IPS-NIHi7 (cell line): ENCODE measurements at regions not wholly inside any gene's neighbourhood (a gene's known extent, or its start where the extent isn't known, plus 50 kb on each side); places are given as distances from the start of the nearest gene placed in this dataset.
A peak's percentile ranks its signal among the peaks of the same experiment; 100 is the strongest.
"Not testable (repeated sequence)": the region's sequence is repeated elsewhere in the genome, so short reads cannot be mapped to it uniquely, and the experiment has no call there.

Experiments used
- DNase-seq: peaks from one replicate; pipeline ENCODE4 v3.0.0; 2012; ENCODE audit warnings: mixed read lengths; ENCODE audit errors: extremely low spot score

DNA sequence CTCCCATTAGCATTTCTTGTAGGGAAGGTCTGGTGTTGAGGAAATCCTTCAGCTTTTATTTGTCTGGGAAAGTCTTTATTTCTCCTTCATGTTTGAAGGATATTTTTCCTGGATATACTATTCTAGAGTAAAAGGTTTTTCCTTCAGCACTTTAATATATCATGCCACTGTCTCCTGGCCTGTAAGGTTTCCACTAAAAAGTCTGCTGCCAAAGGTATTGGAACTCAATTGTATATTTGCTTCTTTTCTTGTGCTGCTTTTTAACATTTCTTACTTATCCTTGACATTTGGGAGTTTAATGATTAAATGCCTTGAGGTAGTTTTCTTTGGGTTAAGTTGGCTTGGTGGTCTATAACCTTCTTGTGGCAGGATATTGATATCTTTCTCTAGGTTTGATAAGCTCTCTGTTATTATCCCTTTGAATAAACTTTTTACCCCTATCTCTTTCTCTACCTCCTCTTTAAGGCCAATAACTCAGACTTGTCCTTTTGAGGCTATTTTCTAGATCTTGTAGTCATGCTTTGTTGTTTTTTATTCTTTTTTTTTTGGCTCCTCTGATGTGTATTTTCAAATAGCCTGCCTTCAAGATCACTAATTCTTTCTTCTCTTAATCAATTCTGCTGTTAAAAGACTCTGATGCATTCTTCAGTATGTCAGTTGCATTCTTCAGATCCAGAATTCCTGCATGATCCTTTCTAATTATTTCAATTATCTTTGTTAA lies 225.0 kb upstream of the ZNF217 start:
- no peak for DNase-seq

DNA sequence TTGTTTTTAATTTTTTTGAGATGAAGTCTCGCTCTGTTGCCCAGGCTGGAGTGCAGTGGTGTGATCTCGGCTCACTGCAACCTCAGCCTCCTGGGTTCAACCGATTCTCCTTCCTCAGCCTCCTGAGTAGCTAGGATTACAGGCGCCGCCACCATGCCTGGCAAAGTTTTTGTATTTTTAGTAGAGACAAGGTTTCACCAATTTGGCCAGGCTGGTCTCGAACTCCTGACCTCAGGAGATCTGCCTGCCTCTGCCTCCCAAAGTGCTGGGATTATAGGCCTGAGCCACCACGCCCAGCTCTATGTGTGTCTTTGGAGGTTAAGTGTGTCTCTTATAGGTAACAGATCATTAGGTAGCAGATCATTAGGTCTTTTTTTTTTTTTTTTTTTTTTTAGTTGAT lies 223.9 kb upstream of the ZNF217 start:
- DNase-seq: not testable (repeated sequence)

DNA sequence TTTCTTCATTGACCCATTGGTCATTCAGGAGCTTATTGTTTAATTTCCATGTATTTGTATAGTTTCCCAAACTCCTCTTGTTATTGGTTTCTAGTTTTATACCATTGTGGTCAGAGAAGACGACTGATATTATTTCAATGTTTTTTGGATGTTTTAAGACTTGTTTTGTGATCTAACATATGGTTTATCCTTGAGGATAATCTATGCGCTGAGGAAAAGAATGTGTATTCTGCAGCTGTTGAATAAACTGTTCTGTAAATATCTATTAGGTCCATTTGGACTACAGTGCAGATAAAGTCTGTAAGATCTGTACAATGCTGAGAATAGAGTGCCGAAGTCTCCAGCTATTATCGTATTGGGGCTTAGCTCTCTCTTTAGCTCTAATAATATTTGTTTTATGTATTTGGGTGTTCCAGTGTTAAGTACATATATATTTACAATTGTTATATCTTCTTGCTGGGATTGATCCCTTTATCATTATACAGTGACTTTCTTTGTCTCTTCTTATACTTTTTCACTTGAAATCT lies 223.3 kb upstream of the ZNF217 start:
- no peak for DNase-seq

DNA sequence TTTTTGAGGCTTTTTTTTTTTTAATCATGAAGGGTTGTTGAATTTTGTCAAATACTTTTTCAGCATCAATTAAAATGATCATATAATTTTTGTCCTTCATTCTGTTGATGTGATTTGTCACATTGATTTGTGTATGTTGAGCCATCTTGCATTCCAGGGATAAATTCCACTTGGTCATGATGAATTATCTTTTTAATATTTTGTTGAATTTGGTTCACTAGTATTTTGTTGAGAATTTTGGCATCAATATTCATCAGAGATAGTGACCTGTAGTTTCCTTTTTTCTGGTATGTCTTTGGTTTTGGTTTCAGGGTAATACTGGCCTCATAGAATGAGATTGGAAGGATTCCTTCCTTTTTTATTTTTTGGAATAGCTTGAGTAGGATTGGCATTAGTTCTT lies 221.9 kb upstream of the ZNF217 start:
- no peak for DNase-seq

DNA sequence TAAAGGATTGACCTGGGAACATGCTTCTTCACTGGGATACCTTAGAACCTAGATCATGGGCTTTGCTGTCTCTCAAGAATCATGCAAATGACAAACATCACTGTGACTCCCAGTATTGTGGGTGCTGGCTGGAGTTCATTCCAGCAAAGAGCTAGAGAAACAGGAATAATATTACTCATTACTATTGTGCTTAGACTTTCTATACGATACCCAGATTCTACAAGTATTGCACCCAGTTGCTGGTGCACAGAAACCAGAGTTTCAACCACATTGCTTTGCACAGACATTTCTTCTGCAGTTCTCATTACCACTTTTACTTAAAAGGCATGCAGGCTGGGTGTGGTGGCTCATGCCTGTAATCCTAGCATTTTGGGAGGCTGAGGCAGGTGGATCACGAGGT lies 220.4 kb upstream of the ZNF217 start:
- no peak for DNase-seq

DNA sequence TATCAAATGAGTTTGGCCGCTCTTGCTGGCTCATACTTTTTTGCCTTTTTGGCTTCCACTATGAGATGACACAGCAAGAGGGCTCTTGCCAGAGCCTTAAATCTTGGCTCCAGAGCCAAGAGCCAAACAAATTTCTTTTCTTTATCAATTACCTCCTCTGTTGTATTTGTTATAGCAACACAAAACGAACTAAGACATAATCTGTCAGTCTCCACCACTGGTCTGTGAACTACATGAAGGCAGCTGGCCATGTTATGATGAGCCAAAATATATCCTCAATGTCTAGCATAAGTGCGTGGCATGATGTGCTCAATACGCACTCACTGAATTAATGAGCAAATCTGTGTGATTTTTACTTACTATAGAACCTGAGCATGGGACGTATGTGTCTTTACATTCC lies 220.0 kb upstream of the ZNF217 start:
- no peak for DNase-seq

DNA sequence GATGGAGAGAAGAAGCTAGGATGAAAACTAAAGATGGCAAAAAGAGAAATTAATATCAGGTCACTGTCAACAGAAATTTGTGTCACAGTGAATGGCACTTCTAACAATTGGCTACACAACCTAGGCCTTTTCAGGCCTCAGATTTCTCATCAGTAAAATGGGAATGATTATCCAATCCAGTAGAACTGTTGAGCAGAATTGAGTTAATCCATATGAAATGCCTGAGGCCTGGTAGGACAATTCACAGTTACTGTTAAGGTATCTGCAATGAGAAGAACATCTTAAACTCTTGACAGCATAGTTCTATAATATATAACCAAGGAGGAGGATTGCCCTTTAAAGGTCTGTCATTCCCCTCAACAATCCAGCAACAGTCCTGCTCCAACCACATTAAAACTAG lies 217.9 kb upstream of the ZNF217 start:
- DNase-seq: no peak

DNA sequence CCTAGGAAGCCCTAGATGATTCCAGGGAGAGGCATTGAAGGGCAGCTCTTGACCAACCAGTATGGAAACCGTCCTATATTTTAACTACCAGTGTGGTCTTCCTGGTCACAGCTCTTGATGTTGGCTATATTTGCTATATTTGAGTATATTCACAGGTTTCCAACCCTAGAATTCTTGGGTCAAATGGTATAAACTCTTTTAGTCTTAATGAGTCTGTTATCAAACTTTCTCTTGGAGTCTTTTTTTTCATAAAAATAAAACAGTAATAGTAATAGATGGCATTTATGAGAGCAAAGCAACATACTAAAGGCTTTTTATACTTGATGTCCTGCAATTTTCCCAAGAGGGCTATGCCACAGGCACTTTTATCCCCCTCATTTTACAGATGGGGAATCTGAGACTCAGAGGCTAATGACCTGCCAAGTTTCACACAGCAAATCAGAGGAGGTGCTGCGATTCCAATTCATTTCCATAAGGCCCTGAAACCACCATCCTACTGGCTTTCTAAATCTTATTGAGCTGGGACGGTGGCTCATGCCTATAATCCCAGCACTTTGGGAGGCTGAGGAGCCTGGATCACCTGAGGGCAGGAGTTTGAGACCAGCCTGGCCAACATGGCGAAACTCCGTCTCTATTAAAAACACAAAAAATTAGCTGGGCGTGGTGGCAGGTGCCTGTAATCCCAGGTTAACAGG lies 217.2 kb upstream of the ZNF217 start:
- DNase-seq: no peak

DNA sequence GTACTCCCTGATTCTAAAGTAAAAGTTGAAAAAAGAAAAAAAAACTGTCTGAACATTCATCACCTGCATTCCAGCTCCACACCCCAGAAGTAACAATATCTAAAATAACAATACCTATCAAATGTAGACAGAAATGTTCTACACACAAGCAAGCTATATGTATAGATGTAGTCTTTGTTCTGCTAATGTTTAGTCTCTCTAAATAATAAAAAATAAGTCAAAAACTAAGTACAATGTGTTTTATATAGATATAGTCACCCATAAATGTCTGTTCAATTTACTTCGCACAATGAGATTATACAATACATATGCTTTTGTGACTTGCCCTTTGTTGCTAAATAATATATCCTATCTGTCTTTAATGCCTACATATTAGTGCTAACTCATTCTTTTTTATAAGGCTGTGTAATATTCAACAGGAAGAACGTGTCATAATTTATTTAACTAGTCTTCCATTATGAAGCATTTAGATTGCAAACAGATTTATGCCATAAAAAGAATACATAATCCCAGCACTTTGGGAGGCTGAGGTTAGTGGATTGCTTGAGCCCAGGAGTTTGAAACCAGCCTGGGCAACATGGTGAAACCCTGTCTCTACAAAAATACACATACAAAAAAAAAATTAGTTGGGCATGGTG lies 216.2 kb upstream of the ZNF217 start:
- DNase-seq: no peak

DNA sequence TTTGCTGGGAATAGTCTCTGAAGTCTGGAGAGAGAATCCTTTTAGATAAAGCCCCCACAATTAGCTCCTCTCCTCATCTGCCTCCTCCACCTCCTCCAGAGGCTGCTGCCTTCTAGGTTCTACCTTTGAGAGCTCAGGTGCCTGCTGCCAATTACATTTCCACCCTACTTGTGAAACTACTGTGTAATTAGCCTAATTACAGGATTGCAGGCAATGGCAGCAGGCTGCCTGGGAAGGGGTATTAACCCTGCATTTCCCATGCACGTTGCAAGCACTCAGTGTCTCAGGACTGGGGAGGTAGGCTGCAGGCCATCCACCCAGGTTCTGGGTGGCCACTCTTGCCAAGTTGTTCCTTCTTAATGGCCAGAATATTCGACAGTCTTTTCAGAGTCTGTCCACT lies 215.6 kb upstream of the ZNF217 start:
- DNase-seq: peak; percentile 40

DNA sequence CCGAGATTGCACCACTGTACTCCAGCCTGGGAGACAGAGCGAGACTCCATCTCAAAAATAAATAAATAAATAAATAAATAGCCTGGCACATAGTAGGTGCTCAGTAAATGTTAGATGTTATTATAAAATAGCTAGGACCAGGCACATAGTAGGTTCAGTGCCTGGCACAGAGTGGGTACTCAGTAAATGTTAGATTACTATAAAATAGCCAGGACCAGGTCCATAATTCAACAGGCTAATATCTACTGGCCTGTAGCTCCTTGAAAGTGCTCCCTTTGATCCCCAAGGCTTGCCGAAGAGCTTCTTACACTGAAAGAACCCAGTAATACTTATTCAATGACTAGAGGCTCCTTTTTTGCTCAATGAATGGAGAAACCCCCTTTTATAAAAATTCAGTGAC lies 215.1 kb upstream of the ZNF217 start:
- no peak for DNase-seq

DNA sequence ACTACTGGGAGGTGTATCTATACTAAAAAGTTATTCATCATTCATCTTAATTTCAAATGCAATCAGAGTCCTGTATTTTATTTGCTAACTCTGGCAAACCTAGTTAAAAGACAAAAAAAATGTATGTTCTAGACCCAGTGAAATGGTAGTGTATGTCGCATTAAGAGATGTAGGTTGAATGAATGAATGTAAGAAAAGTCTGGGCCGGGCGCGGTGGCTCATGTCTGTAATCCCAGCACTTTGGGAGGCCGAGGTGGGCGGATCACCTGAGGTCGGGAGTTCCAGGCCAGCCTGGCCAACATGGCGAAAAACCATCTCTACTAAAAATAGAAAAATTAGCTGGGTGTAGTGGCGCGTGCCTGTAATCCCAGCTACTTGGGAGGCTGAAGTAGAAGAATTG lies 214.7 kb upstream of the ZNF217 start:
- not testable (repeated sequence) for DNase-seq

DNA sequence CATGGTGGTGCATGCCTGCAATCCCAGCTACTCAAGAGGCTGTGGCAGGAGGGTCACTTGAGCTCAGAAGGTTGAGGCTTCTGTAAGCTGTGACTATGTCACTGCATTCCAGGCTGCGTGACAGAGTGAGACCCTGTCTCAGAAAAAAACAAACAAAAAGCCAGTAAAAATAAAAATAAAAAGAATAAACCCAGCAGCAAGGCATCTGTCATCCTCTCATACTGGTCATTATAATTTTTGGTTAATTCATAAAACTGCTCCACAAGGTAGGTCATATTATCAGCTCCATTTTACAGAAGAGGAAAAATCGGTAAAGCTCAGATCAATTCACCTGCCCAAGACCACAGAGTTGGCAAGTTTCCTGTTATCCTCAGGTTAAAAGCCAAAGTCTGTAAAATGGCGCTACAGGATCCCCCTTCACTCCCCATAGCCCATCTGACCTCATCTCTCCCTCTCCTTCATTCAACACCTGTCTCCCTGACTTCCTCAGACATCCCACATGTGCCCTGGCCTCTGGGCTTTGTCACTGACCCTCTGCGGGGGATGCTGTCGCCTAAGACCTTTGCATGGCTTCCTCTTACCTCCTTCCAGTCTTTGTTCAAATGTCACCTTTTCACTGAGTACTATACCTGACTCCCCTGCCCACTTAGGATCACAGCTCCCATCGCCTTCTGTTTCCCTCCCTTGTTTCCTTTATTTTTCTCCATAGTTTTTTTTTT lies 213.2 kb upstream of the ZNF217 start:
- no peak for DNase-seq

DNA sequence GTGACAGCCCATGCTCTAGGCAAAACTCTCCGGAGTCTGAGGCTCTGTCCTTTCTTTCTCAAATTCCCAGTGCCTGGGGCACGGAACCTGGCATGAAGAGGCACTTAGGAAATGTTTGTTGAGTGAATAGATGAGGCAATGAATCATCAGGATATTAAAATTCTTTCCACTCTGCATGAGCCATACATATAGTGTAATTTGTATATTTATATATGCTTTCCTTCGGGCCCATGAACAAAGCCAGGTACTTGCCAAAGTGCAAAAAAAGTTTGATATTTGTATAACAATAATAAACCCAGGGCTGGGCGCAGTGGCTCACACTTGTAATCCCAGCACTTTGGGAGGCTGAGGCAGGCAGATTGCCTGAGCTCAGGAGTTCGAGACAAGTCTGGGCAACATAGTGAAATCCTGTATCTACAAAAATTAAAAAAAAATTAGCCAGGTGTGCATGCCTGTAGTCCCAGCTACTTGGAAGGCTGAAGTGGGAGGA lies 212.3 kb upstream of the ZNF217 start:
- DNase-seq: no peak

DNA sequence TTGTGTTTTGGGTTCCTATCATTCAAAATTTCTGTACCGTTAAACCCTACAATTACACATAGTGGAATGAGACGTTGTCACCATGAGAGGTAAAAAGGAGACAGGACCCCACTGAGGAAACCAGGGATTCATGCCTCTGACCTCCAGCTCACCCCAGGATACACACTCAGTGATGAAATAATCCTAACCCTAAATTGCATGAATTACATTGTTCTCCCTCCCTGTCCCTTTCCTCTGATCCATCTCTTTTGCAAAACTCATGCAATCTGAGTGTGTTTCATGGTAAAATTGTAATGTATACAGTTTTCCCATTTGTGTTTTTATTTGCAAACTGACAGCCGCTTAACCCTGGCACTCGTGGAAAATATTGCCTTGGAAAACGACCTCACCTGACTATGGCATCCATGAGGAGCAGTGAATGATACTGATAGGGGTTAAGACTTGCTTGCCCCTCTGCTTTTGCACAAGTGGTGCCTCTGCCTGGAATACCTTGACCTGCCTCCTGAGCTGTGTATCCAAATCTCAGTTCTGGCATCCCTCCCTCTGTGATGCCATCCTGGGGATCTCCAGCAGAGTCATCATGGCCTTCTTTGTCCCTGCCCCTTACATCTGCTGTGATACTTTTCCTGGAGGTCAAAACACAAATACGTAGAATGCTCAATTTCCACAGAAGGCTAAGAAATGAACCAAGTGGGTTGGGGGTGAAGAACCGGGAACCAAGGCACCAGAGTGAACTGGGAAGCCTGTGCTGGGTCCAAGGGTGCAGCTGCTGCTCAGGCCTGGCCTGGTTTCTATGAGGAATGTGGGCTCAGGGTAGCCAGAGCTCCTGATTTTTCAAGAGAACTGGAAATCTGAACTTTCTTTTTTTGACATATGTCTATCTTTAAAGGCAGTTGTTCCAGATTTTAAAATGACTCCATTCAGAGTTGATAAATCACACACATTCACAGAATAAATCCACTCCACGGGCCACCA lies 211.6 kb upstream of the ZNF217 start:
- DNase-seq: no peak

DNA sequence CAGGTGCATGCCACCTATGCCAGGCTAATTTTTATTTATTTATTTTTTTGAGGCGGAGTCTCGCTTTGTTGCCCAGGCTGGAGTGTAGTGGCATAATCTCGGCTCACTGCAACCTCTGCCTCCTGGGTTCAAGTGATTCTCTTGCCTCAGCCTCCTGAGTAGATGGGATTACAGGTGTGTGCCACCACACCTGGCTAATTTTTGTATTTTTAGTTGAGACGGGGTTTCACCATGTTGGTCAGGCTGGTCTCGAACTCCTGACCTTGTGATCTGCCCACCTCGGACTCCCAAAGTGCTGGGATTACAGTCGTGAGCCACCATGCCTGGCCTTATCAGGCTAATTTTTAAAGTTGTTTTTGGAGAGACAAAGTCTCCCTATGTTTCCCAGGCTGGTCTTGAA lies 210.7 kb upstream of the ZNF217 start:
- DNase-seq: not testable (repeated sequence)

DNA sequence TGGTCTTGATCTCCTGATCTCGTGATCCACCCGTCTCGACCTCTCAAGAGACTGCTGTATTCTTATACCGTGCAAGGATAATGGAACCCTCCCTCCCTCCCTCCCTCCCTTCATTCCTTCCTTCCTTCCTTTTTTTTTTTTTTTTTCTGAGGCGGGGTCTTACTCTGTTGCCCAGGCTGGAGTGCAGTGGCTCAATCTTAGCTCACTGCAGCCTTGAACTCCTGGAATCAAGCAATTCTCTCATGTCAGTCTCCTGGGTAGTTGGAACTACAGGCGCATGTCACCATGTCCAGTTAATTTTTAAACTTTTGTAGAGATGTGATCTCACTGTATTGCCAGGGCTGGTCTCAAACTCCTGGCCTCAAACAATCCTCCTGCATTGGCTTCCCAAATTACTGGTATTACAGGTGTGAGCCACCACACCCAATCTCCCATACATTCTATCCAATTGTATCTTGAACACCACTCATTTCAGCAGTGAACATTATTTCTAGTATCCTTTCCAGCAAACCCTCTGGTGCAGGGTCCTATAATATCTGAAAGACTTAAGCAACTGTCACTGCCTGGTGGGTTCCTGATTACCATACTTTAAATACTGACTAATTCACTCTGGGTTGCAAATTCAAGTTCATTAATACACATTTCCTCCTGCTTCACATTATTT lies 210.0 kb upstream of the ZNF217 start:
- no peak for DNase-seq

DNA sequence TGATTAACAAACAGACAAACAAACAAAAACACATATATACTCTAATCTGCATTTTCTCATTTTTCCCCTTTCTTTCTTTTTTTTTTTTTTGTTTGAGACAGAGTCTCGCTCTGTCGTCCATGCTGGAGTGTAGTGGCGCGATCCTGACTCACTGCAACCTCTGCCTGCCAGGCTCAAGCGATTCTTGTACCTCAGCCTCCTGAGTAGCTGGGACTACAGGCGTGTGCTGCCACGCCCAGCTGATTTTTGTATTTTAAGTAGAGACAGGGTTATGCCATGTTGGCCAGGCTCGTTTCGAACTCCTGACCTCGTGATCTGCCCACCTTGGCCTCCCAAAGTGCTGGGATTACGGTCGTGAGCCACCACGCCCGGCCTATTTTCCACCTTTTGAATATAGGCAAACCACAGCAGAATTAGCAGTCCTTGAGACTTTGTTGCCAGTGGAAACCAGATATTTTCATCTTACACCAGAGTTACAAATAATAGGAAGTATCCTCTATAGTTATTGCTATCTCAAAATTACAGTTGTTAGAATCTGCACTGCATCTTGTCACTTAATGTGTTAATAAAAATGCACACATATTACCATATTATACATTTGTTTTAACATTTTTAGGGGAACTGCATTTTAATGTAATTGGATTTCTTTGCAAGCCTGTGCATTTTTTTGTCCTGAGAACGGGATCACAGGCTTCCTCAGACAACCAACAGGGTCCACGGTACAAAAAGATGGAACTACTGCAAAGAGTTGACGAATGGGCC lies 208.2 kb upstream of the ZNF217 start:
- DNase-seq: no peak

DNA sequence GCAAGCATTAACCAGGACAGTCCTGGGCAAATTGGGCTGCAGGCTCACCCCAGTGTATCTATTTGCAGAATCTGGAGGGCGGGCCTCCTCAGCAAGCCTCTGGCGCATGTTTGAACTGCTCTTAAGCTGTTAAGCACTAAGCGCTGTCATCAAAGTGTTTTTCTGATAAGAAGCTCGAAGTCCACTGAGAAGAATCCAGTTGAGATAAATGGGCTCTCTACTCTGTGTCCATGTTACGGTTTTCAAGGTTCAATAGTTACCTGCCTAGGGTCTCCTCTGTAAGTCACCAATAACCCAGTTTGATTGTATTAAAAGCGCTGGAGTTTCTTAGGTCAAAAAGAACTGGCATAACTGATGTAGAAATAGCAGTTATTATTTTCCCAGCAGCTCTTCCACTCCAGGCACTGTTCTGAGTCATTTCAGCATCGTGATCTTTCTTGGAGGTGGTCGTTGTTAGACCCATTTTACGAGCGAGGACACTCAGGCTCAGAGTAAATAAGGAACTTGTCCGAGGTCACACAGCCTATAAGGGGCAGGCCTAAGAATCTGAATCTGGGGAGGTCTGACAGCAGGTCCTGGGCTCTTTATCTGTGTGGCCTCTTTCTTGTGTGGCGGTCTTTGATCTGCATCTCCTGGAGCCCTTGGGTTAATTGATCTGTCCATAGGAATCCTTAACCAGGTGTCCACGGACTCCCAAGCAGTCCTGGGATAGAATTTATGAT lies 207.4 kb upstream of the ZNF217 start:
- DNase-seq: no peak
